K562 (cell line): ENCODE measurements at regions not wholly inside any gene's neighbourhood (a gene's known extent, or its start where the extent isn't known, plus 50 kb on each side); places are given as distances from the start of the nearest gene placed in this dataset.

ENCODE experiments used
- EZH2 ChIP-seq: IDR thresholded peaks from 2 replicates; pipeline ENCODE4 v1.6.1; 2012; ENCODE audit warnings: low read depth, mild to moderate bottlenecking, inconsistent platforms, low read length, borderline replicate concordance
- FOXA1 ChIP-seq: fragments of 450-650 bp; IDR thresholded peaks from 2 replicates; pipeline ENCODE4 v1.6.1; 2016; ENCODE audit warnings: mild to moderate bottlenecking, borderline replicate concordance
- HDAC1 ChIP-seq, 2 experiments: fragments of 450-650 bp; IDR thresholded peaks; 2 replicates each; pipeline ENCODE4 v1.6.1; 2016 to 2017; ENCODE audit warnings: inconsistent platforms in 1 of 2, mild to moderate bottlenecking in 1 of 2, moderate library complexity in 1 of 2
- KLF10 ChIP-seq: fragments of 250-450 bp; sonication (Bioruptor Pico); IDR thresholded peaks from 2 replicates; pipeline ENCODE4 v1.6.1; 2021; ENCODE audit warnings: matching md5 sums
- TF ChIP-seq, protein P1 (sequence below), 3 experiments: IDR thresholded peaks in 2 of 3; conservative IDR thresholded peaks in 1 of 3; 2 replicates each; pipeline ENCODE4 v1.5.1; 2011 to 2012; ENCODE audit warnings: low read length in 3 of 3, mild to moderate bottlenecking in 3 of 3, control low read depth in 2 of 3, improper control_type of control experiment in 1 of 3, inconsistent platforms in 1 of 3, low read depth in 1 of 3, mixed read lengths in 1 of 3, moderate library complexity in 1 of 3; ENCODE audit not compliant: insufficient read depth in 2 of 3
- TF ChIP-seq, protein P2 (sequence below), 2 experiments: fragments of 450-650 bp; formaldehyde crosslinking in 1 of 2; IDR thresholded peaks; 2 replicates each; pipeline versions ENCODE4 v1.4.0 to v1.6.1; 2014 to 2020; ENCODE audit warnings: mild to moderate bottlenecking in 2 of 2, borderline replicate concordance in 1 of 2, low read depth in 1 of 2
- TF ChIP-seq, protein P3 (sequence below): fragments of 250-450 bp; sonication (Bioruptor Pico); IDR thresholded peaks from 2 replicates; pipeline ENCODE4 v1.5.0; 2021

DNA sequence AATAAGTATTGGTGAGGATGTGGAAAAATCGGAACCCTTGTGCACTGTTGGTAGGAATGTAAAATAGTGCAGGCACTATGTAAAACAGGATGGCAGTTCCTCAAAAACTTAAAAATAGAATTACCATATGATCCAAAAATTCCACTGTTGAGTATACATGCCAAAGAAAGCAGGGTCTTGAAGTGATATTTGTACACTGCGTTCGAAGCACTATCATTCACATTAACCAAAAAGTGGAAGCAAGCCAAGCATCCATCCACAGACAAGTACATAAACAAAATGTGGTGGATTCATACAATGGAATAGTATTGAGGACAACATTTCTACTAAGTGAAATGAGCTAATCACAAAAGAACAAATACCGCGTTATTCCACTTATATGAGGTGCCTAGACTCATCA lies 200.7 kb downstream of the TJP1 start:
- TF ChIP-seq, protein P1, sequence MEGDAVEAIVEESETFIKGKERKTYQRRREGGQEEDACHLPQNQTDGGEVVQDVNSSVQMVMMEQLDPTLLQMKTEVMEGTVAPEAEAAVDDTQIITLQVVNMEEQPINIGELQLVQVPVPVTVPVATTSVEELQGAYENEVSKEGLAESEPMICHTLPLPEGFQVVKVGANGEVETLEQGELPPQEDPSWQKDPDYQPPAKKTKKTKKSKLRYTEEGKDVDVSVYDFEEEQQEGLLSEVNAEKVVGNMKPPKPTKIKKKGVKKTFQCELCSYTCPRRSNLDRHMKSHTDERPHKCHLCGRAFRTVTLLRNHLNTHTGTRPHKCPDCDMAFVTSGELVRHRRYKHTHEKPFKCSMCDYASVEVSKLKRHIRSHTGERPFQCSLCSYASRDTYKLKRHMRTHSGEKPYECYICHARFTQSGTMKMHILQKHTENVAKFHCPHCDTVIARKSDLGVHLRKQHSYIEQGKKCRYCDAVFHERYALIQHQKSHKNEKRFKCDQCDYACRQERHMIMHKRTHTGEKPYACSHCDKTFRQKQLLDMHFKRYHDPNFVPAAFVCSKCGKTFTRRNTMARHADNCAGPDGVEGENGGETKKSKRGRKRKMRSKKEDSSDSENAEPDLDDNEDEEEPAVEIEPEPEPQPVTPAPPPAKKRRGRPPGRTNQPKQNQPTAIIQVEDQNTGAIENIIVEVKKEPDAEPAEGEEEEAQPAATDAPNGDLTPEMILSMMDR (IDR thresholded peaks at IDR 0.05 in 2 of 3, conservative IDR thresholded peaks at IDR 0.05 in 1 of 3; ENCODE audit: insufficient read depth in 2 of 3, low read depth in 1 of 3, low read length in 3 of 3): no peak
- TF ChIP-seq EZH2: no peak
- TF ChIP-seq, protein P2, sequence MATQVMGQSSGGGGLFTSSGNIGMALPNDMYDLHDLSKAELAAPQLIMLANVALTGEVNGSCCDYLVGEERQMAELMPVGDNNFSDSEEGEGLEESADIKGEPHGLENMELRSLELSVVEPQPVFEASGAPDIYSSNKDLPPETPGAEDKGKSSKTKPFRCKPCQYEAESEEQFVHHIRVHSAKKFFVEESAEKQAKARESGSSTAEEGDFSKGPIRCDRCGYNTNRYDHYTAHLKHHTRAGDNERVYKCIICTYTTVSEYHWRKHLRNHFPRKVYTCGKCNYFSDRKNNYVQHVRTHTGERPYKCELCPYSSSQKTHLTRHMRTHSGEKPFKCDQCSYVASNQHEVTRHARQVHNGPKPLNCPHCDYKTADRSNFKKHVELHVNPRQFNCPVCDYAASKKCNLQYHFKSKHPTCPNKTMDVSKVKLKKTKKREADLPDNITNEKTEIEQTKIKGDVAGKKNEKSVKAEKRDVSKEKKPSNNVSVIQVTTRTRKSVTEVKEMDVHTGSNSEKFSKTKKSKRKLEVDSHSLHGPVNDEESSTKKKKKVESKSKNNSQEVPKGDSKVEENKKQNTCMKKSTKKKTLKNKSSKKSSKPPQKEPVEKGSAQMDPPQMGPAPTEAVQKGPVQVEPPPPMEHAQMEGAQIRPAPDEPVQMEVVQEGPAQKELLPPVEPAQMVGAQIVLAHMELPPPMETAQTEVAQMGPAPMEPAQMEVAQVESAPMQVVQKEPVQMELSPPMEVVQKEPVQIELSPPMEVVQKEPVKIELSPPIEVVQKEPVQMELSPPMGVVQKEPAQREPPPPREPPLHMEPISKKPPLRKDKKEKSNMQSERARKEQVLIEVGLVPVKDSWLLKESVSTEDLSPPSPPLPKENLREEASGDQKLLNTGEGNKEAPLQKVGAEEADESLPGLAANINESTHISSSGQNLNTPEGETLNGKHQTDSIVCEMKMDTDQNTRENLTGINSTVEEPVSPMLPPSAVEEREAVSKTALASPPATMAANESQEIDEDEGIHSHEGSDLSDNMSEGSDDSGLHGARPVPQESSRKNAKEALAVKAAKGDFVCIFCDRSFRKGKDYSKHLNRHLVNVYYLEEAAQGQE (IDR thresholded peaks at IDR 0.05; ENCODE audit: borderline replicate concordance): no peak
- TF ChIP-seq, protein P2 (CRISPR knock-in tag; IDR thresholded peaks at IDR 0.05; ENCODE audit: low read depth): no peak
- TF ChIP-seq, protein P3, sequence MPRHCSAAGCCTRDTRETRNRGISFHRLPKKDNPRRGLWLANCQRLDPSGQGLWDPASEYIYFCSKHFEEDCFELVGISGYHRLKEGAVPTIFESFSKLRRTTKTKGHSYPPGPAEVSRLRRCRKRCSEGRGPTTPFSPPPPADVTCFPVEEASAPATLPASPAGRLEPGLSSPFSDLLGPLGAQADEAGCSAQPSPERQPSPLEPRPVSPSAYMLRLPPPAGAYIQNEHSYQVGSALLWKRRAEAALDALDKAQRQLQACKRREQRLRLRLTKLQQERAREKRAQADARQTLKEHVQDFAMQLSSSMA (CRISPR knock-in tag): no peak
- TF ChIP-seq KLF10 (CRISPR knock-in tag): no peak
- TF ChIP-seq HDAC1 (IDR thresholded peaks at IDR 0.05): no peak
- no peak for TF ChIP-seq FOXA1
